ENCODE measurements at regions not wholly inside any gene's neighbourhood (a gene's known extent, or its start where the extent isn't known, plus 50 kb on each side); places are given as distances from the start of the nearest gene placed in this dataset.

DNA sequence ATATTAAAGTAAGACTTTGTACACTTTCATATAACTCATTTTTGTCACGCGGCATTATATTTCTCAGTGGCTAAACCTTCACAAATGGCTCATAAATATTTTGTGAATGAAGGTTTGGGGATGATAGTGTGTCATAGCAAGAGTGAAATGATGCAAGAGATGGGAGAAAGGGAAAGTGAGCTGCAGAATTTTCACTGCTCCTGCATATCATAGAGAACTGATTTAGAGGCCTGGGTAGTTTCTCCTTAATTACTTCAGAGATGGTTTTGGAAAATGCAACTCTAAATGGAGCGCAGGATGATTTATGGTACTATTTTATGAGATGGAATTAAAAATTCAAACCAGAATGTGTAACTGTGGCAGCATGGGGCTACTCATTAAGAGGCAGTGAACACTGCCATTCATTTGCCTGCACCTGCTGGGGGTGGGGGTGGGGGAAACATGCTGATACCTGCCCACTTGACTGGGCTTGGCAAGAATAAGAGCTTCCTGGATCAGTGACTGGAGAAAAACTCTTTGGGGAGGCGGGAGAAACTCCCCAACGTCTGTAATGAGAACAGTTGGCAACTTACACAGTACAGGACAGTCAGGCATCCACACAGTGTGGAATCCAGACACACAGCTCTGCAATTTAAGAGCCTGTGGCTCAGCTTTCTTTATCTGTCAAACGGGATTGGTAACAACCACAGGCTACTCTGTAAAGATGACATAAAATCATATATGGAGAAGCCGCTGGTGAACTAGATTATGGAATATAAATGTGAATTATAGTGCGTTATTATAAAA lies 941.9 kb downstream of the SLC4A3 start:
- TF ChIP-seq, protein P1, sequence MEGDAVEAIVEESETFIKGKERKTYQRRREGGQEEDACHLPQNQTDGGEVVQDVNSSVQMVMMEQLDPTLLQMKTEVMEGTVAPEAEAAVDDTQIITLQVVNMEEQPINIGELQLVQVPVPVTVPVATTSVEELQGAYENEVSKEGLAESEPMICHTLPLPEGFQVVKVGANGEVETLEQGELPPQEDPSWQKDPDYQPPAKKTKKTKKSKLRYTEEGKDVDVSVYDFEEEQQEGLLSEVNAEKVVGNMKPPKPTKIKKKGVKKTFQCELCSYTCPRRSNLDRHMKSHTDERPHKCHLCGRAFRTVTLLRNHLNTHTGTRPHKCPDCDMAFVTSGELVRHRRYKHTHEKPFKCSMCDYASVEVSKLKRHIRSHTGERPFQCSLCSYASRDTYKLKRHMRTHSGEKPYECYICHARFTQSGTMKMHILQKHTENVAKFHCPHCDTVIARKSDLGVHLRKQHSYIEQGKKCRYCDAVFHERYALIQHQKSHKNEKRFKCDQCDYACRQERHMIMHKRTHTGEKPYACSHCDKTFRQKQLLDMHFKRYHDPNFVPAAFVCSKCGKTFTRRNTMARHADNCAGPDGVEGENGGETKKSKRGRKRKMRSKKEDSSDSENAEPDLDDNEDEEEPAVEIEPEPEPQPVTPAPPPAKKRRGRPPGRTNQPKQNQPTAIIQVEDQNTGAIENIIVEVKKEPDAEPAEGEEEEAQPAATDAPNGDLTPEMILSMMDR (IDR thresholded peaks at IDR 0.05), result no peak
- TF ChIP-seq POLR2A (IDR thresholded peaks at IDR 0.05), result no peak
